ENCODE measurements at regions not wholly inside any gene's neighbourhood (a gene's known extent, or its start where the extent isn't known, plus 50 kb on each side); places are given as distances from the start of the nearest gene placed in this dataset.

DNA sequence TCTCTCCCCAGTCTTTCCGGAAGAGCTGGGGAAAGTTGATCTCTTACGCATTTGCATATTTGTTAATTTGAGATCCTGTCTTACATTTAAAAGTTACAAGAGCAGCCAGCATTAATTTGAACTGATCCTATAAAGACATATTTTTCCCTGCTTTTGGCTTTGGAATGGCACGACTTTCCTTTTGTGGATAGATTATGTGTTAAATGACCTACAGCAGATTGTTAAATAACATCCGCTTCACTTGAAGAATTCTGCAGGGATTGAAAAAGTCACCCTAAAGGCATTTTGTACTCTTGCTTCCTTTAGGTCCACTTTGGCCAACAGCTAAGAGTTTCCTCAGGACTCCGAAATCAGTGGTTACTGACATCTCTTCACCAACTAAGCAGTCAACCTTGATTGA lies 334.0 kb downstream of the TBC1D4 start:
- H3K36me3 Mint-ChIP-seq (ENCODE audit: insufficient read depth, unreplicated experiment), result no peaks in the 10 kb centered on the region
- H3K9me3 Mint-ChIP-seq (ENCODE audit: unreplicated experiment), result peaks cover 10% of the 10 kb centered on the region
- no TSS peak for BruUV-seq (replicated peaks)
- intact Hi-C loops (cut with micrococcal nuclease), result no loop called here
- ChIA-PET POLR2A (no interaction called here), CTCF (no interaction called here)
- H3K27me3 Mint-ChIP-seq (ENCODE audit: insufficient read depth, unreplicated experiment), result no peaks in the 10 kb centered on the region
- no peak overlapping the region for H3K4me3 Mint-ChIP-seq (ENCODE audit: unreplicated experiment)
- H3K27ac Mint-ChIP-seq (ENCODE audit: low read depth, unreplicated experiment), result no peak overlapping the region
- H3K4me1 Mint-ChIP-seq (ENCODE audit: insufficient read depth, unreplicated experiment), result peaks cover 7% of the 10 kb centered on the region
- DNase-seq (ENCODE audit: unreplicated experiment), result no peak
- TF ChIP-seq, protein P1, sequence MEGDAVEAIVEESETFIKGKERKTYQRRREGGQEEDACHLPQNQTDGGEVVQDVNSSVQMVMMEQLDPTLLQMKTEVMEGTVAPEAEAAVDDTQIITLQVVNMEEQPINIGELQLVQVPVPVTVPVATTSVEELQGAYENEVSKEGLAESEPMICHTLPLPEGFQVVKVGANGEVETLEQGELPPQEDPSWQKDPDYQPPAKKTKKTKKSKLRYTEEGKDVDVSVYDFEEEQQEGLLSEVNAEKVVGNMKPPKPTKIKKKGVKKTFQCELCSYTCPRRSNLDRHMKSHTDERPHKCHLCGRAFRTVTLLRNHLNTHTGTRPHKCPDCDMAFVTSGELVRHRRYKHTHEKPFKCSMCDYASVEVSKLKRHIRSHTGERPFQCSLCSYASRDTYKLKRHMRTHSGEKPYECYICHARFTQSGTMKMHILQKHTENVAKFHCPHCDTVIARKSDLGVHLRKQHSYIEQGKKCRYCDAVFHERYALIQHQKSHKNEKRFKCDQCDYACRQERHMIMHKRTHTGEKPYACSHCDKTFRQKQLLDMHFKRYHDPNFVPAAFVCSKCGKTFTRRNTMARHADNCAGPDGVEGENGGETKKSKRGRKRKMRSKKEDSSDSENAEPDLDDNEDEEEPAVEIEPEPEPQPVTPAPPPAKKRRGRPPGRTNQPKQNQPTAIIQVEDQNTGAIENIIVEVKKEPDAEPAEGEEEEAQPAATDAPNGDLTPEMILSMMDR (IDR thresholded peaks at IDR 0.05; ENCODE audit: unreplicated experiment), result no peak

DNA sequence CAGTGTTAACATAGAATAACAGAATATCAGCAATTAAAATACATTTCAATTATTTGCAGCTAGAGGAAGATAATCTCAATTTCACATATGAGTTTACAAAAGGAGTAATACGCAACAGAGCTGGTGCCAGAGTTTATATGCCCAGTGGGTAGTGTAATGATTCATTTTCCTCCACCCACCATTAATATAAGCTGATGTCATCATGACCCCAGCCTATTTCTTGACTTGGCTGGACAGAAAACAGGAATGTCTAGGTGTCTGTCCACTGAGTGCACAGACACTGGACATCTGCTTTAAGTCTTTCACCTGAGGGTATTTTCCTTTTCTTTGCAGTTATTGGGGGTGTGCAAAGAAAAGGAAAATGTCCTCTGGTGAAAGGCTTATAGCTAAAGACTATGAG lies 335.5 kb downstream of the TBC1D4 start:
- intact Hi-C loops (cut with micrococcal nuclease), result no loop called here
- no peaks in the 10 kb centered on the region for H3K9me3 Mint-ChIP-seq (ENCODE audit: unreplicated experiment)
- no peaks in the 10 kb centered on the region for H3K27me3 Mint-ChIP-seq (ENCODE audit: insufficient read depth, unreplicated experiment)
- TF ChIP-seq, protein P1 (IDR thresholded peaks at IDR 0.05; ENCODE audit: unreplicated experiment), result no peak
- ChIA-PET CTCF (interaction anchor here (0.7 kb wide), 1 partner anchor 859 kb away, joined by 3 read pairs; no protein-coding TSS in a partner anchor), POLR2A (no interaction called here)
- H3K4me3 Mint-ChIP-seq (ENCODE audit: unreplicated experiment), result no peak overlapping the region
- no peak overlapping the region for H3K27ac Mint-ChIP-seq (ENCODE audit: low read depth, unreplicated experiment)
- peaks cover 7% of the 10 kb centered on the region for H3K4me1 Mint-ChIP-seq (ENCODE audit: insufficient read depth, unreplicated experiment)
- DNase-seq (ENCODE audit: unreplicated experiment), result no peak
- no TSS peak for BruUV-seq (replicated peaks)
- H3K36me3 Mint-ChIP-seq (ENCODE audit: insufficient read depth, unreplicated experiment), result no peaks in the 10 kb centered on the region

DNA sequence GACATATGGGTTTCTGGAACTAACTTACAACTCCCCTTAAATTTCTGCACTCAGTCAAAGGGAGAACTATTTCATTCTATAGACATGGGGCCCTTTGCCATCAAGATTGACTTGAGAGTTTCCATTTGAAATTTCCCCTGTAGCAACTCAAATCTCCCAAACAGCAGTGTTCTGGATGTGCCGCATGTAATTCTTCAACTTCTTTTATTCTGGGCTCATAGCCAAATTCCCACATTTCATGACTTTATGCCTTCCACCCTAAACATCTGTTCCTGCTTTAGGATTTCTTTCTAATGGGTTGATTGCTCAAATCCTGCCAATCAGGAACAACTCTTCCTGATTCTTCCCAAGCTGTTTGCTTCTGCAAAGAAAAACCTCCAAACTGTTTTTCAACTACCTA lies 336.0 kb downstream of the TBC1D4 start:
- TF ChIP-seq, protein P1 (IDR thresholded peaks at IDR 0.05; ENCODE audit: unreplicated experiment), result no peak
- Mint-ChIP-seq H3K9me3 (ENCODE audit: unreplicated experiment) (no peaks in the 10 kb centered on the region), H3K4me1 (ENCODE audit: insufficient read depth, unreplicated experiment) (peaks cover 7% of the 10 kb centered on the region), H3K27ac (ENCODE audit: low read depth, unreplicated experiment) (no peak overlapping the region), H3K27me3 (ENCODE audit: insufficient read depth, unreplicated experiment) (no peaks in the 10 kb centered on the region), H3K4me3 (ENCODE audit: unreplicated experiment) (no peak overlapping the region), H3K36me3 (ENCODE audit: insufficient read depth, unreplicated experiment) (no peaks in the 10 kb centered on the region)
- ChIA-PET CTCF (no interaction called here), POLR2A (no interaction called here)
- no peak for DNase-seq (ENCODE audit: unreplicated experiment)
- intact Hi-C loops (cut with micrococcal nuclease), result no loop called here
- BruUV-seq (replicated peaks), result no TSS peak

DNA sequence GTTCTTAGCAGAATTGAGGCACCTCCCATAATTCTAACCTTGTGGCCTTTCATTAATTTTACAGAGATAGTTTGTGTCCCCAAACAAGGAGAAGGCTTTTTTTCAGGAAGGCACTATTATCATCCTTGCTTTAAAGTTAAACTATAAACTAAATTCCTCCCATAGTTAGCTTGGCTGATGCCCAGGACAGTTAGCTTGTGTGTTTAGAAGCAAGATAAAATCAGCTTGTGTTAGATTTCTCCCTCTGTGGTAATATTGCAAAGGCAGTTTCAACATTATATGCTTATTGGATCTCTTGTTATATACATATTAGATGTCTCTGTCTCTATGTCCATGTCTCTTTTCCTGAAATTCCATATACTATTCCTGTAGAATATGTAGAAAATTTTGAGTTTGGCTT lies 342.7 kb downstream of the TBC1D4 start:
- H3K27ac Mint-ChIP-seq (ENCODE audit: low read depth, unreplicated experiment), result no peak overlapping the region
- peaks cover 7% of the 10 kb centered on the region for H3K9me3 Mint-ChIP-seq (ENCODE audit: unreplicated experiment)
- DNase-seq (ENCODE audit: unreplicated experiment), result no peak
- CTCF ChIA-PET, result no interaction called here
- H3K27me3 Mint-ChIP-seq (ENCODE audit: insufficient read depth, unreplicated experiment), result no peaks in the 10 kb centered on the region
- TF ChIP-seq, protein P1 (IDR thresholded peaks at IDR 0.05; ENCODE audit: unreplicated experiment), result no peak
- POLR2A ChIA-PET, result no interaction called here
- H3K36me3 Mint-ChIP-seq (ENCODE audit: insufficient read depth, unreplicated experiment), result no peaks in the 10 kb centered on the region
- intact Hi-C loops (cut with micrococcal nuclease), result no loop called here
- BruUV-seq (replicated peaks), result no TSS peak
- peaks cover 11% of the 10 kb centered on the region for H3K4me1 Mint-ChIP-seq (ENCODE audit: insufficient read depth, unreplicated experiment)
- H3K4me3 Mint-ChIP-seq (ENCODE audit: unreplicated experiment), result no peak overlapping the region
